Trophoblast cell (in vitro differentiated cells and primary cell): ENCODE measurements at regions not wholly inside any gene's neighbourhood (a gene's known extent, or its start where the extent isn't known, plus 50 kb on each side); places are given as distances from the start of the nearest gene placed in this dataset.
A peak's percentile ranks its signal among the peaks of the same experiment; 100 is the strongest.

Source experiments
- DNase-seq, 2 donors: peaks; one replicate each; pipeline ENCODE4 v3.0.0-alpha.2; 2016
- H2AFZ ChIP-seq: 2 replicates; pipeline ENCODE4 v1.6.1; 2013; ENCODE audit warnings: low read length, moderate library complexity, mild to moderate bottlenecking; ENCODE audit not compliant: insufficient read depth, poor library complexity
- H2AK5ac ChIP-seq: 2 replicates; pipeline ENCODE4 v1.6.1; 2013; ENCODE audit warnings: mild to moderate bottlenecking, low read length
- H2BK120ac ChIP-seq: 2 replicates; pipeline ENCODE4 v1.6.1; 2013; ENCODE audit warnings: low read length, mild to moderate bottlenecking, moderate library complexity; ENCODE audit not compliant: insufficient read depth, poor library complexity
- H2BK12ac ChIP-seq: 2 replicates; pipeline ENCODE4 v1.6.1; 2013; ENCODE audit warnings: mild to moderate bottlenecking, low read length, moderate library complexity
- H2BK5ac ChIP-seq: 2 replicates; pipeline ENCODE4 v1.6.1; 2013; ENCODE audit warnings: low read length, low read depth, moderate library complexity, mild to moderate bottlenecking; ENCODE audit not compliant: poor library complexity
- H3K14ac ChIP-seq: 2 replicates; pipeline ENCODE4 v1.6.1; 2013; ENCODE audit warnings: mild to moderate bottlenecking, low read length
- H3K18ac ChIP-seq: 2 replicates; pipeline ENCODE4 v1.6.1; 2013; ENCODE audit warnings: mild to moderate bottlenecking, low read length
- H3K23ac ChIP-seq: 2 replicates; pipeline ENCODE4 v1.6.1; 2013; ENCODE audit warnings: low read length
- H3K27ac ChIP-seq: 2 replicates; pipeline ENCODE4 v1.5.1; 2013; ENCODE audit warnings: low read depth, mild to moderate bottlenecking, inconsistent platforms, low read length, moderate library complexity
- H3K27me3 ChIP-seq: 2 replicates; pipeline ENCODE4 v1.6.1; 2013; ENCODE audit warnings: inconsistent platforms, mild to moderate bottlenecking, low read length, moderate library complexity; ENCODE audit not compliant: insufficient read depth
- H3K36me3 ChIP-seq, 2 experiments: 1 replicate in 1 of 2; 2 replicates in 1 of 2; pipeline ENCODE4 v1.6.1; 2013; ENCODE audit warnings: low read length in 2 of 2, mild to moderate bottlenecking in 2 of 2, moderate library complexity in 1 of 2; ENCODE audit not compliant: insufficient read depth in 2 of 2, control insufficient read depth in 1 of 2
- H3K4ac ChIP-seq: 2 replicates; pipeline ENCODE4 v1.6.1; 2013; ENCODE audit warnings: low read depth, mild to moderate bottlenecking, low read length, moderate library complexity
- H3K4me1 ChIP-seq, 2 experiments: 1 replicate in 1 of 2; 2 replicates in 1 of 2; pipeline ENCODE4 v1.6.1; 2013; ENCODE audit warnings: low read length in 2 of 2, mild to moderate bottlenecking in 2 of 2, moderate library complexity in 1 of 2; ENCODE audit not compliant: insufficient read depth in 2 of 2, control insufficient read depth in 1 of 2
- H3K4me2 ChIP-seq: 2 replicates; pipeline ENCODE4 v1.6.1; 2013; ENCODE audit warnings: inconsistent platforms, mild to moderate bottlenecking, low read length, moderate library complexity
- H3K4me3 ChIP-seq: 2 replicates; pipeline ENCODE4 v1.5.1; 2013; ENCODE audit warnings: mild to moderate bottlenecking, low read depth, low read length, inconsistent platforms
- H3K79me1 ChIP-seq: one replicate; pipeline ENCODE4 v1.6.1; 2013; ENCODE audit warnings: low read length
- H3K79me2 ChIP-seq: 2 replicates; pipeline ENCODE4 v1.6.1; 2013; ENCODE audit warnings: low read length, mild to moderate bottlenecking; ENCODE audit not compliant: control insufficient read depth, insufficient read depth, poor library complexity
- H3K9ac ChIP-seq: 2 replicates; pipeline ENCODE4 v1.6.1; 2013; ENCODE audit warnings: mild to moderate bottlenecking, low read length
- H3K9me3 ChIP-seq: 2 replicates; pipeline ENCODE4 v1.6.1; 2013; ENCODE audit warnings: low read depth, mild to moderate bottlenecking, control low read depth, inconsistent platforms, low read length; ENCODE audit not compliant: insufficient read depth
- H4K12ac ChIP-seq: 2 replicates; pipeline ENCODE4 v1.6.1; 2013; ENCODE audit warnings: low read depth, mild to moderate bottlenecking, low read length, moderate library complexity
- H4K8ac ChIP-seq: 2 replicates; pipeline ENCODE4 v1.6.1; 2013; ENCODE audit warnings: low read depth, mild to moderate bottlenecking, low read length, moderate library complexity
- H4K91ac ChIP-seq: one replicate; pipeline ENCODE4 v1.6.1; 2013; ENCODE audit warnings: low read depth, mild to moderate bottlenecking, low read length, moderate library complexity
- WGBS: extraction: QIAGEN DNeasy Blood & Tissue Kit; methylation state at CpG from one replicate; pipeline ENCODE4 v1.1.7; 2013; ENCODE audit warnings: missing lambda C conversion rate; ENCODE audit not compliant: insufficient read length, insufficient coverage; ENCODE audit errors: extremely low coverage; 5-methylcytosine and 5-hydroxymethylcytosine counted together

- Histone ChIP-seq H2AFZ (no peak overlapping the region), H2BK12ac (no peak overlapping the region), H3K79me2 (no peaks in the 10 kb centered on the region), H4K12ac (no peak overlapping the region), H3K27me3 (no peaks in the 10 kb centered on the region), H3K14ac (peak overlapping the region; percentile 33), H3K4me3 (no peak overlapping the region), H3K9me3 (no peaks in the 10 kb centered on the region), H3K9ac (no peak overlapping the region), H4K8ac (peak overlapping the region; percentile 34), H3K18ac (no peak overlapping the region), H3K23ac (no peak overlapping the region), H3K27ac (no peak overlapping the region), H4K91ac (peak overlapping the region; percentile 15), H2BK120ac (no peak overlapping the region), H3K4me2 (no peak overlapping the region), H3K4ac (no peak overlapping the region), H3K4me1 (peaks cover 12 to 16% of the 10 kb centered on the region in 2 experiments), H2BK5ac (no peak overlapping the region), H2AK5ac (no peak overlapping the region), H3K79me1 (peaks cover 10% of the 10 kb centered on the region), H3K36me3 (no peaks in the 10 kb centered on the region)
- no CpG with 5 or more reads among the region's 5 CpGs for WGBS
- no peak for DNase-seq
These were observed 163.6 kb upstream of the SEMA6A start for GRCh38 chr5:116738239-116738614.

- Histone ChIP-seq H2BK12ac (no peak overlapping the region), H3K79me2 (no peaks in the 10 kb centered on the region), H3K9ac (no peak overlapping the region), H4K8ac (no peak overlapping the region), H3K27ac (no peak overlapping the region), H3K27me3 (no peaks in the 10 kb centered on the region), H3K18ac (no peak overlapping the region), H3K9me3 (no peaks in the 10 kb centered on the region), H4K91ac (no peak overlapping the region), H3K14ac (no peak overlapping the region), H2BK120ac (no peak overlapping the region), H2AFZ (no peak overlapping the region), H4K12ac (no peak overlapping the region), H3K4ac (no peak overlapping the region), H2BK5ac (no peak overlapping the region), H3K79me1 (peaks cover 12% of the 10 kb centered on the region), H3K36me3 (no peaks in the 10 kb centered on the region), H3K4me2 (no peak overlapping the region), H3K23ac (no peak overlapping the region), H3K4me3 (no peak overlapping the region), H2AK5ac (no peak overlapping the region), H3K4me1 (peaks cover 15 to 19% of the 10 kb centered on the region in 2 experiments)
- DNase-seq = no peak
These were observed 162.0 kb upstream of the SEMA6A start for GRCh38 chr5:116736671-116737070.

- Histone ChIP-seq H2AK5ac (no peak overlapping the region), H3K27me3 (no peaks in the 10 kb centered on the region), H2BK120ac (peak overlapping the region; percentile 70), H3K79me2 (no peaks in the 10 kb centered on the region), H3K18ac (peak overlapping the region; percentile 27), H3K79me1 (peaks cover 15% of the 10 kb centered on the region), H3K27ac (no peak overlapping the region), H3K9me3 (no peaks in the 10 kb centered on the region), H3K36me3 (no peaks in the 10 kb centered on the region), H3K4me3 (no peak overlapping the region), H4K12ac (peak overlapping the region; percentile 15), H2AFZ (no peak overlapping the region), H3K4me2 (no peak overlapping the region), H3K9ac (no peak overlapping the region), H3K14ac (peak overlapping the region; percentile 52), H2BK12ac (peak overlapping the region; percentile 56), H3K4ac (no peak overlapping the region), H3K23ac (peak overlapping the region; percentile 42), H4K91ac (peak overlapping the region; percentile 21), H2BK5ac (peak overlapping the region; percentile 7), H4K8ac (no peak overlapping the region), H3K4me1 (peaks cover 20 to 21% of the 10 kb centered on the region in 2 experiments)
- WGBS = no CpG with 5 or more reads among the region's 11 CpGs
- DNase-seq = no peak
These were observed 159.7 kb upstream of the SEMA6A start for GRCh38 chr5:116733991-116734975.

GRCh38 chr5:116732591-116732990, 158.0 kb upstream of the SEMA6A start:
- no peaks in the 10 kb centered on the region for H3K36me3 ChIP-seq
- H2BK120ac ChIP-seq = no peak overlapping the region
- H3K79me2 ChIP-seq = no peaks in the 10 kb centered on the region
- H4K8ac ChIP-seq = no peak overlapping the region
- H3K4me2 ChIP-seq = no peak overlapping the region
- H2BK12ac ChIP-seq = peak overlapping the region; percentile 29
- H3K23ac ChIP-seq = no peak overlapping the region
- H3K27me3 ChIP-seq = no peaks in the 10 kb centered on the region
- WGBS = no CpG with 5 or more reads among the region's 2 CpGs
- H2AK5ac ChIP-seq = no peak overlapping the region
- no peak overlapping the region for H4K12ac ChIP-seq
- H3K18ac ChIP-seq = no peak overlapping the region
- H2BK5ac ChIP-seq = no peak overlapping the region
- H3K9ac ChIP-seq = no peak overlapping the region
- H3K27ac ChIP-seq = no peak overlapping the region
- peaks cover 14 to 17% of the 10 kb centered on the region in 2 experiments for H3K4me1 ChIP-seq
- peak overlapping the region; percentile 16 for H3K14ac ChIP-seq
- H3K4ac ChIP-seq = no peak overlapping the region
- no peaks in the 10 kb centered on the region for H3K9me3 ChIP-seq
- H3K4me3 ChIP-seq = no peak overlapping the region
- H2AFZ ChIP-seq = no peak overlapping the region
- DNase-seq = no peak
- peak overlapping the region; percentile 76 for H4K91ac ChIP-seq
- peaks cover 16% of the 10 kb centered on the region for H3K79me1 ChIP-seq
